Activated CD4-positive, alpha-beta T cell treated with anti-CD3 and anti-CD28 coated beads, Interleukin-2, amount 50 U/mL, for 48 hours (primary cell): ENCODE measurements at regions not wholly inside any gene's neighbourhood (a gene's known extent, or its start where the extent isn't known, plus 50 kb on each side); places are given as distances from the start of the nearest gene placed in this dataset.

Experiments used
- DNase-seq, 2 experiments: peaks; one replicate each; pipeline ENCODE4 v3.0.0-alpha.2; 2020

GRCh38 chr2:37839991-37840390, 85.1 kb upstream of the RMDN2 start:
- no peak for DNase-seq

- DNase-seq, result no peak
Measured at GRCh38 chr2:37842732-37843440, 82.2 kb upstream of the RMDN2 start.

GRCh38 chr2:37843556-37843955, 81.5 kb upstream of the RMDN2 start:
- DNase-seq, result no peak

DNA sequence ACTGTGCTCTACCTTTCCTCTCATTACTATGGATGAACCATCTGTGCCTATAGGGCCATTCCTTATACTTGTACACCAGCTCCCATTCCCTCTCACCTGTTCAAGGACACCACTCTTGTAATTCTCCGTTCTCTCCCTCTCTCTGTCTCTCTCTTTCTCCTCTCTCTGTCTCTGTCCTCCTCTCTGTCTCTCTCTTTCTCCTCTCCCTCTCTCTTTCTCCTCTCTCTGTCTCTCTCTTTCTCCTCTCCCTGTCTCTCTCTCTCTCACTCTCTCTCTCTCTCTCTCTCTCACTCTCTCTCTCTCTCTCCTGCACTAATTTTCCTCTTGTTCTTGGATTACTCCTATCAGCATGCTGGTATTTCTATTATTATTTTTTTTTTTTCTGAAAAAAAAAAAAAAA, 78.9 kb upstream of the RMDN2 start:
- DNase-seq, result no peak

GRCh38 chr2:37847792-37848191, 77.3 kb upstream of the RMDN2 start:
- no peak for DNase-seq

- no peak for DNase-seq
Measured at GRCh38 chr2:37848451-37848850, 76.6 kb upstream of the RMDN2 start.

GRCh38 chr2:37849911-37850310, 75.2 kb upstream of the RMDN2 start:
- no peak for DNase-seq

DNA sequence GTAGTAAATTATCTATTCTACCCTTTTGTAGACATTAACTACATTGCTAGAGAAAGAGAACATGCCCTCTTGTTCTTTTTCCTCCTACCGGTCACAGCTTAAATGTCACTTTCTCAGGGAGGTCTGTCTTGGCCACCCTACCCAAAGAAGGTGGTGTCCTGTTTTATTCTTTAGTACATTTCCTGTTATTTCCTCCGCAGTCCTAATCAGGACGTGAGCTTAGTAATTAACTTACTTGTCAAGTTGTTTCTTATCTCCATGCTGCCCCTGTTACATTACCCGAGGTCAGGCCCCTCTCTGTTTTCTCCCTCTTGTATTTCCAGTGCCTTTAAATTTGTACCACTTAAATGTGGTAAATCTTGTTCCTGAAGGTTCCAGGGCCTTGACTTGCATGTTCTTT, 73.7 kb upstream of the RMDN2 start:
- DNase-seq, result no peak

DNA sequence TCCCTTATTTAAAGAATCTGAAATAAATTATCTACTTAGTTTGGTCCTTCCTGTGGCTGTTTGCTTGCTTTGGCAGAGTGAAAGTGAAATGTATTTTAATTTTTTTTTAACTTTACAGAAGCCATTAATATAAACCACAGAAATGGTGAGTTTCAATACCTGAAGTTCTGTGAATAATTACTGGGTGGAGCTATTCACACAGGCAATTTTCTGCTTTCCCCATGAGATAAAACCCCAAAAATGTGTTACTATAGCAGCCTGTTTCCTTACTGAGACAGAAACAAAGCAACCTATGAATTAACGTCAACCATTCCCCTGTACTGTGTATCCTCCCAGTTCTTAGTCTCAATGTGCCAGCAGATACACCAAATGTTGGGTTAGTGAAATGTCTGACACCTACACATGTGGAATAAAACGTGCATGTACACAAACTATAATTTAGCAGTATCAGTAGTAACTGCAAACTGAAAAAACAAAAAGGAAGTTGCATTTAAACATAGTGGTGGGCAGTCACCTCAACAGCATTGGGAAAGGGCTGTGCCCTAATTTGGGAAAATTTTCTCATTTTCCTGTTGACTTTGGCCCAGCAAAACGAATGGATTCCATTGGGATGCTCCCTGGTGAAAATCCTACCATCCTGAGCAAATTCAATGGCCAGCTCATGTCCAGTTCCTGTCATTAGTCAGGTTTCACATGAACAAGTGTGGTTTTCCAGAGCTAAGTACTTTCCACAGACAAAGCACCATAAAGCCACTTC, 73.1 kb upstream of the RMDN2 start:
- DNase-seq, result no peak

DNA sequence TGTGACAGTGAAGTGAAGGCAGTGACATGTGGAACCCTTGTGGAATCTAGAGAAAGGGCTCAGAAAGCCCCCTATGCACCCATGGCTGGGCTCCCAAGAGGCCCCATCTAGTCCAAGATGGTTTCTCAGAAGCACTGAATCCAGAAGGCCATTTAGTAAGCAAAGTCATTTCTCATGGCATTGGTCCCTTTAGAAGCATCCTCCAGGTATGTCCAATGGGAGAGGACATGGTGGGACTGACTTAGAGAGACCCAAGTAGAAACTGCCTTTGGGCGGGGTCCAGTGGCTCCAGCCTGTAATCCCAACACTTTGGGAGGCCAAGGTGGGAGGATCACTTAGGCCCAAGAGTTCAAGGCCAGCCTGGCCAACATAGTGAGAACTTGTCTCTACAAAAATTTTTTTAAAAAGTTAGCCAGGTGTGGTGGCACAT, 72.5 kb upstream of the RMDN2 start:
- no peak for DNase-seq

DNA sequence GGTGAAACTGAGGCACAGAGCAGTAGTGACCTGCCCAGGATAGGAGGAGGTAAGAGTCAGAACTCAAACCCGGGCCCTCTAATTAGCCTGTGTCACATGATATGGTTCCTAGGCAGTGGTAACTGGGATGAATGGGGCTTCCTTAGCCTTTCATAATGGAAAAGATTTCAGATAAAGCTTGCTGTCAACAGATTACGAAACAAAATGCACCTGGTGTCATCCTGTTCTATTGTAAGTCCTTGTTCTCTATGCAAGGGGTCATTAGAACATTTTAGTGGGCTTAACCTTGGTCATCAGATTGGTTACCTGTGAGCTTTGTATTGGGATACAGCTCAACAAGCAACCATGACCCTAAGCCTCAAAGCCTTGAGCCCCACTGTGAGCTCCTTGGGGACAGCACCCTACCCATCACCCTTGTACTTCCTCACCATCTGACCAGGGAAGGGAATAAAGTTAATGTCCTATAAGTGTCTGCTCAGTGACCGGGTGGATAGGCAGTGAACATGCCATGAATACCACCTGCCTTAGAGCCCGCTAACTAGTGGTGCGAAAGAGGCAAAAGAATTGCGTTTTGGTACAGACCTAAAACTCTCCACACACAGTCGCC, 70.3 kb upstream of the RMDN2 start:
- no peak for DNase-seq

DNA sequence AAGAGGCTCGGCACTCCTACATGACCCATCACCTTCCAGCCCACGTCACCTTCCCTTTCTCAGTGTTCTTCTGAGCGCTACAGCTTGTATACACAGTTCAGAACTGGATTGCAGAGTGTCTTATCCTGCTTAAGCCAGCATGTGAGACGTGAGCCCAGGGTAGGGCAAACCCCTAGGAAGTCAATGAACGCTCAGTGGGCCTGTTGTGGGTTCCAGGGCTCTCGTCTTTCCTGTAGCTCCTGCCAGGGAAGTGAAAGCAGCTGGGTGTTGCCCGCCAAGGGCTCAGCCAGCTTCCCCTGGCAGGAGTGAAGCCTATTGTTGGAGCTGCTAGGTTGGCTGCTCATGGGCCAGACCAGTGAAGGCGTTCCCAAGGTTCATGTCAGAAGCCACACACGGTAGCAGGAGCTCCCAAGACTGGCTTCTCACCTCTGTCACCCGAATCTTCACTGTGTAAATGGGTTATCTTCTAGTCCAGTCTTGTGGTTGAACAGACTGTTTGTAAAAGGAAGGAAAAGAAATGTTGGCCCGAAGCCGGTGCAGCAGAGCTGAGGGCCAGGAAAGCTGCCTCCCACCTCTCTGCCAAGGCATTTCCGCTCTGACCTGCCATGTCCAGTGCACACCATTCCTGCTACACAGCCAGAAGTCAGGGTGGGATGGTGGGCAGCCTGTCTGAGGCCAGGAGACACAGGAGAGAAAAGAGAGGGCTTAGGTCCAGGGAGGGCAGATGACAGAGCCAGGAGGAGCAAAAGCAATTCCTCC, 69.6 kb upstream of the RMDN2 start:
- DNase-seq, result no peak

DNA sequence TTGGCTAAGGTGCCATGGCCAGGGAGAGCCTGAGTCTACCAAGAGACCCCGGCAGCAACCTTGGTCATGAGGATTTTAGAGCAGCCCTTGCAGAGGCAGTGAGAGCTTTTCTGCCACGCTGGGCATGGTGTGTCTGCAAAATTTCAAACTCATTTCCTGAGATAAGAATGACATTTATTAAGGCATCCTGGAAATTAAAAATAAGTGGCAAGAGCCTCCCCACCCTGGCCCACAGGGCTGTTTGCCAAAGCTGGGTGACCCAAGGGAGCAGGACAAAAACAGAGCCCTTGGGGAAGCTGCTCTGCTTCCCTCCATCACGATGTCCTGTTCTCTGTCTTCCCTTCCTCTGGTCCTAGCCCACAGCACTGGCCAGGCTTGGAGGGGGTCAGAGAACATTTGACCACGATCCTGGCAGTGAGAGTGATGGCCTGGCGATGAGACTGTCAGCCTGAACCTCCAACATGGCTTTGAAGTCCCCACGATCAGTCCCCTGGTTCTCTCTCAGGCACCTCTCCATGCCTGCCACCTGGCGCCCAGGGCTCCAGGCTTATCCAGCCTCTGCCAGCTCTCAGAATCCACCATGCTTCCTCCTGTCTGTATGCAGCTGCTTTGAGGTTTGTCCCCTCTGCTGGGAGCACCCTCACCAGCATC, 68.9 kb upstream of the RMDN2 start:
- DNase-seq, result no peak

DNA sequence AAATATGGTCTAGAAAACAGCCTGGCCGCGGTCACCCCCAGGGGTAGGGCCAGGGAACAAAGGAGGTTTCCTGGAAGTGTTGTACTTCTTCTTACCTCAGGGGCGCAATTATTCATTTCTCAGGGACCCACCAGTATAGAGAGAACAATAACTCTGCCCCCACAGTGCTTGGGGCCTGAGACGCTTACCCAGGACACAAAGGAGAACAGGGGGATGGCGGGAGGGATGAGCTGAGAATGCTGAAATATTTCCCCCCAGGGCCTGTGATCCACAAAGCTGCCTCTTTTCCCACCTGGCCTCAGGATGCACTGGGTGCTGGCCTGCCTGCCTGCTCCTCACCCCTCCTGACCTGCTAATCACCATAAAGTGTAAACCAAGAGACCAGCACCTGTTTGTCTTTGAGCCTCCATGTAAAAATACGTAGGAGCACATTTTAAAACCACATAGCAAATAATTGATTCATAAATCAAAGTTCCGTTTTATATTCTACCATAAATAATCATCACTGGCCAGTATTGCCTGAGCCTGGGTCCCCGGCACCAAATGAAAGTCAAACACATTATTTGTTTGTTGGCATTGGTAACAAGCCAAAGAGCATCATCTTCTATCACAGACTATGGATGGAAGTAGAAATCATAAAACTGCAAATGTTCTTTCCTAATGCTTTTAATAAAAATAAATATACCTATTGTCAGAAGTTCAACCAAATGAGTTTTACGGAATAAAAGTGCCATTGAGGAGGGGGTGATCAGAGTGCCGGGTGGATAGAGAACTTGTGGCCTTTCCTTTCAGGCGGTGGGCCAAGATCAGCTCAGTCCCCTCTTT, 67.3 kb upstream of the RMDN2 start:
- no peak for DNase-seq

DNA sequence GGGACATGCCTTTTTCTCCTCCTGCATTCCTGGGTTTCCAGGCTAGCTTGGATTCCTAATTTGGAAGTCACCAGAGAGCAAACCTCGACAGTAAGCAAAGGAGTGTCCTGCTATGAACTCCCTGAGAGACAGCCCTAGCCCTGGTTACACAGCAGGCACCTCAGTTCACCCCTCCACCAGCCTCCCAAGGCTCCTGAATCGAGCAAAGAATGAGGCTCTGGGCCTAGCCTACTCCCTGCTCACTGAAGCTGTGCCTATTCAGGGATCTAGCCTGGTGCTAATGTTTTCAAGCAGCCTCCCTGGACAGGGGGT, 66.7 kb upstream of the RMDN2 start:
- no peak for DNase-seq

DNA sequence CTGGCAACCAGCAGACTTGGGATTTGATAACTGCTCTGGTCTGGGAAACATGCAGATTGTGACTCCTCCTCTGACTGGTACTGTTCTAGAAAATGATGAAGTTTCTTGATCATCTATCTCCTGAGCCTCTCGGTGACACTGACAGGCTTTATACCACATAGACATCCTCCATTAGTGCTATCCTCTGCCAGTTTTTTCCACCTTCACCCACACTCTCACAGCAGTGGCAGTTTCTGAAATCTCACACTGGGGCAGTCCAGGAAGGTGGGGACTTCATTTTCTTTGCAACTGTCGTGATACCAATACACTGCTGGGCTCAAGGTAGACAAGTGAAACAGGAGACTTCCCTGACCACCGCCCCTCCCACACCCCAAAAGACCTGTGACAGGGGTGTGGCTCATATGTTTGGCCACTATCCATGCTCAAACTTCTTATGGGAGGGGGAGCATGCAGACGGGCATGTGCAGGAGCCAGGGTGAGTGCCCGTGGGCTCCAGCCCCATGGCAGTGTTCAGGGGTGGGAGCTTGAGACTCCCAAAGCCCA, 66.3 kb upstream of the RMDN2 start:
- no peak for DNase-seq

GRCh38 chr2:37862620-37863019, 62.5 kb upstream of the RMDN2 start:
- DNase-seq, result no peak

GRCh38 chr2:37864217-37864616, 60.9 kb upstream of the RMDN2 start:
- no peak for DNase-seq

GRCh38 chr2:37865640-37866039, 59.4 kb upstream of the RMDN2 start:
- no peak for DNase-seq

DNA sequence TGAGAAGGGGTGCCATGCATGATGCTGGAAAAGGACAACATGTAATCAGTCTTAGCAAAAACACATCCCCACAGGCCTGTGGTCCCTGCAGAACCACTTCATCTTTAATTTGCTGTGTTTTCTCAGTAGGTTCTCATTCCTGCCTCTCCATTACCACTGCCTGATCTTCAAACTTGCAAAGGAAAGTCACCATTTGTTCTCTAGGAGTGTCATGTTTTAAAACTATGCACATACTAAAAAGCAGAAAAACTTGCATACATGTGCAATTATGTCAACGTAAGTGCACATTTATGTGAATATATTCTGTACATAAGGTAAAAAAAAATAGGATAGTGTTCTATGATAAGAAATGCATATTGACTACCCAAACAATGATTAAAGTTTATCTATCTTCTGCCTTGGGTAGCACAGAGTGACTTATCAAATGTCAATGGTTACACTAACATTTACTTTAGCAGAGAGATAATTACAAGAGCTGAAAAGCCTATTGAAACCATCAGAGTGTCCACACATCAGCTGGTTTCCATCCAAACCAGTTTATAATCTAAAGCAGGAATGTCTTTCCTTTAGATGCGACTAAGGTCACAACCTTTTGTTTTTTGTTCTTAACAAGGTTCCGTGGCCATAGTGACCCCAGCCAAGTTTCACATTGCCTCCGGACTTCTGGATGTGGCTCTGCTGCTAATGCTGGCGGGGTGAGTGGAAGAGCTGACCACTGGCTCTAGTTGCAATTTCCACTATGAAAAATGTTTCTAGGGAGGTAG, 58.7 kb upstream of the RMDN2 start:
- no peak for DNase-seq

GRCh38 chr2:37867166-37867565, 57.9 kb upstream of the RMDN2 start:
- no peak for DNase-seq
